ENCODE measurements at regions not wholly inside any gene's neighbourhood (a gene's known extent, or its start where the extent isn't known, plus 50 kb on each side); places are given as distances from the start of the nearest gene placed in this dataset.

GRCh38 chr2:144151851-144152250 is 368.1 kb downstream of the ZEB2 start:
- DNase-seq = no peak

DNA sequence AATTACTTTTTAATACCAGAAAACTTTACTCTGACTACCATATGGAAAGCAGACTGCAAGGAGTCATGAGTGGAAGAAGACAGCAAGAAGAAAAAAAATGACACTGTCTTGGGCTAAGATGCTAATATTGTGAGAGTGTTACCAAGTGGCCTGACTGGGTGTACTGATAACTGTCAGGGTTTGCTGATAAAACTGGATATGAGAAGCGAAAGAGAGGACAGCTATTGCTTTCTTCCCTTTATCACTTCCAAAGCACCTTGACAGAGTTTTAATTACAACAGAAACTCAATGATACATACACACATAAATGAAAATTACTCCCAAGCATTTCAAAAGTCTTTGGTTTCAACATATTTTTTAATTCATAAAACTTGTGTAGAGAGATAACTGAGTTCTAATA is 368.5 kb downstream of the ZEB2 start:
- DNase-seq = no peak

- no peak for DNase-seq
Observed at GRCh38 chr2:144147356-144147755, 372.6 kb downstream of the ZEB2 start.

DNA sequence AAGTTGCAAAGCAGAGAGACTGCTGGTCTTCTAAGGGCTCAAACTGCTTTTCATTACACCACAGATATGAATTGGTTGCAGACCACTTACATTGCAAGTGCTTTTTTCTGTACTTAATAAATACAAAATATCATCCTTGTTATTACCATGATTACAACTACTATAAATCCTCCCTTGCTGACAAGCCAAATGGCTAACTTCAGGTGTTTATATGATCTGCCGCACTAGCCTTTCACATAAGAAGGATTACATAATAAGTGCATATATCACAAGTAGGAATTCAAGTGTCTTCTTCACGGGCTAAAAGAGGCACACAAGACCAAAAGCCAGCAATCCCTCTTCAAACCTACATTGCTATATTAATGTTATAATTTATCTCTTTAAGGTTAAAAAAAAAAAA is 373.0 kb downstream of the ZEB2 start:
- no peak for DNase-seq

DNA sequence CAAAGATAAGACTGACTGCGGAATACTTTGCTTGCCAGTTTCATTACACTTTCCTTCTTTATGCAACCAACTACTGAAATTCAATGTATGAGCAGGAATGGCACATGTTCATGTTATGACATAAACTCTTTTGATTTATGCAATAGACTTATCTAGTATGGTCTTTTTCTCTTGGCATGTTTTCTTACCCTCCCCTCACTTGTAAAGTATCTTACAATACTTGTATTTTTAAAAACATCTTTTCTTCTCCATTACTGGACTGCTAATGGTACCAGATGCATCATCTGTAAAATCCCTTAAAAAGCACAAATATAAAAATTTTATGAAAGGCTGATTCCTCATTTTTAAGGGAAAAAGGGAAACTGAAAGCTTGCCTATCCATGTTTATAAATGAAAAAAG is 373.8 kb downstream of the ZEB2 start:
- DNase-seq = no peak

DNA sequence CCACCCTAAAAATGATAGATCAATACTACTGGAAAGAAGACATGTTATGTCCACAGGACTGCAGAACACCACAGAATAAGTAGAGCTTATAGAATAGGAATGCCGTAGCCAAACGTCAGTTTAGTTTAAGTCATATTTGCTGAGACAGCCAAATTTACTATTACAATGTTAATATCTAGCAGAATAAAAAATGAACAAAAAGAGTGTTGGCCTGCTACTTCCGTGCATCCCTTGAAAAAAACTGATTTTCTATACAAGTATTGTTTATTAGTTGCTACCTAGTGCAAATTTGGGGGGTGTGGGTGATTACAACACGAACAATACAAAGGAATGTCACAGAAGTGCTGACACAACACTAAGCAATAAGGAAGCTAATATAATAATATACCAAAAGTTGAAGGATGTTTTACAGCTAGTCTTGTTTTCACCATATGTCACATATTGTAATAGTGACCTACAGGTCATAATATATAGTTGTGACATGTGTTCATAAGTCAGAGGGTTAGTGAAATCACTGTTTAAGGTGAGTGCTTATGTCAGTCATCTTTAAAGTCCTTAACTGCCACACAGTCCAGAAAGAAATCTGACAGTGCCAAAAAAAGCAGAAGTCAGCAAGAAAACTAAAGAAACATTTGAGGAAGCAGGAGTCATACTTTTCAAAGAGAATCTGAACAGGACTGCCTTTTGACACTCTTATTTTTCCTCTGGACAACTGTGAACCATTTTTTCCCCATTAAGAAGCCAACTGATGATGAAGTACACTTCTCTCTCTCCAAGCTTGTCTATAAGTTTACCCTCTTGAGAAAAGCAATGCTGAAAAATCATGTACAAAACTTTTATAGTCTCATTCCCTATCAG is 376.4 kb downstream of the ZEB2 start:
- DNase-seq = no peak

GRCh38 chr2:144140891-144141290 is 379.0 kb downstream of the ZEB2 start:
- no peak for DNase-seq

DNA sequence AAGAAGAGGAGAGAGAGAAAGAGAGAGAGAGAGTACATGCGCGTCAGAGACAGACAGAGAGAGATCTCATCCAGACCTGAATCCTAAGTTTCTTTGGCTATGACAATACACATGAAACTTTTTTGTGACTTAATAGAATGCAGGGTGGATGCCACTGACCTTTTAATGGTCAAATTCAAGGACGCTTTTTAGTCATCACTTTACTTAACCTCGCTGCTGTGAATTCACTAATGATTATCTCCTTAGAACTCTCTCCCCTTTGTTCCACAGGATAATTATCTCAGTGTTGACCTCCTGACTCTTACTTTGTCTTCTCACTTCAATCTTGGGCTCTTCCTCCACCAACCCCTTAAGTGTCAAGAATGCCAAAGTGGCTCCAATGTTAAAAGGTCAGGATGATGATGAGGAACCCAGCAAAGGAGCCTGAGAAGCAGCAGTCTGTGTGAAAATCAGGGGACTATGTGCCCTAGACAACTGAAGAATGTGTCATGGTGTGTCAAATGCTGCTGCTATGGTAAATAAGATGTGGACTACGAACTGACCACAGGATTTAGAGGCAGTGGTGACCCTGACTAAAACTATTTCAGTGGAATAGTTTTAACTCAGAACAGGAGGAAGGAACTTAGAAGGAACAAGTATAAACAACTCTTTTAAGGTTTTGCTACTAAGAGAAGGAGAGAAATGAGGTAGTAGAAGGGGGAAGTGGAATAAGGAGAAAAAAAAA is 382.1 kb downstream of the ZEB2 start:
- no peak for DNase-seq

- no peak for DNase-seq
Observed at GRCh38 chr2:144137272-144137671, 382.6 kb downstream of the ZEB2 start.

- DNase-seq = no peak
Observed at GRCh38 chr2:144136297-144137010, 383.5 kb downstream of the ZEB2 start.

DNA sequence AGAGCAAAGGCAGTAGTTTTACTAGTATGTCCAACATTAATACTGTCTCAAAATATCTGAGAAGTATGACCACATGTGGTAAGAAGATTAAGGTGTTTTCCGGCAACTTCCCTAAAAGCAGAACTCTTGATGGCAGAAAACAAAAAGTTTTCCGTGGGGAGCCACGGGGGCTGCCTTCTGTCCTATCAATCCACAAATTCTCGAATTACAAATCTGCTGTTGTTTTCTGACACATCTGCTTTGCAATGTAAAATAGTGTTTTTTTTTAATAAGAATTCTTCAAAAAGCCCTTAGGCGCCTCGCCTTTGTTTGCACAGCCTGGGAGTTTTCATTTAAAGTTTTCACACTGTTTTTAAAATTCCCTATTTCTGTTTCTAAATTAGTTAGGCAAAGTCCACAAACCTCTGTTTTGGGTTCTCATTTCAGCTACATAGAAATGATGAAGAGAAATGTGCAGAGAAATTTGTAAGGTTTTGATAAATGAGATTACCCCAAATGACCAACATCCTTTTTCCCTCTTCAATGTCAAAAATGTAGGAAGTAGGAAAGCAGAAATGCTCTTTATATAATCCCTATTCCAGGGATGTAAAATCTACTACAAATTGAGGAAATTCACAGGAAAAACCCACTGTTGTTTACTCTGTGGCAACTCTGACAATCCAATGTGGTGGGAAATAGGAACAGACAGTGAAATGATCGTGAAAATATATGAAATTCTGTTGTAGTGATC is 385.8 kb downstream of the ZEB2 start:
- DNase-seq = no peak

DNA sequence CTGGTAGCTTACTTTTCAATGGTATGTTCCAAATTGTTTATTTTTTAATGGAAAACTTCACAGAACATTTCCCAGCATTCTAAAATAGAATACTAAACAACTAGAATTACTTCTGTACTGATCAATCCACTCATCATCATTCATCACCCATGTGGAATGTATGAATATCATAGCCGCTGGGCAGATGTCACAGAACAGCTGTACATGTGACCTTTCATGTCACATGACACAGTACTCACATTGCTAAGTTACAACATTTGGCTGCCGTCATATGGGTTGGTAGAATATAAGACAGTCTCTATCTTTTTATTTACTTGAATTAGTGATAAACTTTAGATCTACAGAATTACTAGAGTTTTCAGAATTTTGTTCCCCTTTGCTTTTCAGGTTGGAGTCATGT is 387.6 kb downstream of the ZEB2 start:
- DNase-seq = no peak

DNA sequence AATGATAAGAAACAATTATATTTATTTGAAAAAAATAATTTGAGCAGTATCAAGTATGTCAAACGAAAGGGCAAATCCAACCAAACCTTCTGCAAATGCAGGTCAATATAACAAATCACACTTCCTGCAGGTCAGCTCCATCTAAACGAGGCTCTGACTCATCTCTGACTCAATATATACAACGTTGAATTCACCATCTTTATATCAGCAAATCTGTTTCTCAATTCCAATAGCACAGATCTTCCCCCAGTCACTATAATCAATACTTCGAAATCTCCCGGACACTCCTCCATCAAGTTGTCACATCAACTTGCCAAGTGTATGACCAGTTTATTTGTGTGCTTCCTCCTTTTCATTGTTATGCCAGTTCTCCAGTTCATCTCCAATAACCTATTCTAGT is 388.9 kb downstream of the ZEB2 start:
- no peak for DNase-seq

DNA sequence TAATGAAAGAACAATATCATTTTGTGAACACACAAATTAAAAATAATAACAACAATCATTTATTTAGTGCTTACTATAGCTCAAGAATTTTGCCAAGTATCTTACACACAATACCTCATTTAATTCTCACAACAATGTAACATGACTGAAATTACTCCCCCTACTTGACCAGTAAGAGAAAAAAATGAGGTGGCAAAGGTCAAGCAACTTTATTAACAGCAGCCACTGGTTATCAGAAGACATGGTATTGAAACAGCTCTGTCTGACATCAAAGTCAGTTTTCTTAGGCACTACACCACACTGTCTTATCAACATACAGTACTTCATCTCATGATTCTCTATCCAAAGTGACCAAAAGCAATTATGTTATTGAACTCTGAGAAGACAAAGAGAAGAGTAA is 389.4 kb downstream of the ZEB2 start:
- no peak for DNase-seq

- no peak for DNase-seq
Observed at GRCh38 chr2:144128130-144128746, 391.7 kb downstream of the ZEB2 start.

DNA sequence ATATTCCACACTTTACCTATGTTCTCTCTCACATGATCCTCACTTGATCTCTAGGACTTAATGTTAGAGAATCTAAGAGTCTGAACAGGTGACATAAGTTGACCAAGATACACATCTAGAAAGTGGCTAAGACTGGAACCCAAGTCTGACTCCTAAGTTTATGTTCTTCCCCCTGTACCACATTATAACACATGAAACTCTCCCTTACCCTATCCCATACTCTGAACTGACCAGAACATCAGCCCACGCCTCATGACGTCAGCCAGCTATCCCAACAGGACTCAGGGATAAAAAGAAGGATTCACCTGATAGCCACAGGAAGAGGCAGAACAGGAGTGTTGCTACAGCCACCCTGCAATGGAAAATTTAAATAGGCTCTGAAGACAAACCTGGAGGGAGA is 392.2 kb downstream of the ZEB2 start:
- no peak for DNase-seq

DNA sequence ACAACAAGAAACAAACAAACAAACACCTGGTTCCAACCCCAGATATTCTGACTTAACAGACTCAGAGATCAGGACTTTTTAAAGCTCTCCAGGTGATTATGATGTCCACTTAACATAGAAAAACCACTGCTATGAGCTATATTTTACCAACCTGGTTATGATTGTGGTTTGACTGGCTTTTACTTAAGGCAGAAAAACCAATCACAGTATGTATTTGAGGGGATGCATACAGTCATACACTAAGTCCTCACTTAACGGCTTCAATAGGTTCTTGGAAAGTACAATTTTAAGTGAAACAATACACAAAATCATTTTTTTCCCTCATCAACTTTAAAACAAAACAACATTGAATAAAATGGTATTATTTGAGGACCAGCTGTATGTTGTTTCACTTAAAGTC is 393.6 kb downstream of the ZEB2 start:
- no peak for DNase-seq

GRCh38 chr2:144125751-144126150 is 394.2 kb downstream of the ZEB2 start:
- DNase-seq = no peak

- DNase-seq = no peak
Observed at GRCh38 chr2:144124882-144125281, 395.0 kb downstream of the ZEB2 start.

- no peak for DNase-seq
Observed at GRCh38 chr2:144120487-144120886, 399.4 kb downstream of the ZEB2 start.

DNA sequence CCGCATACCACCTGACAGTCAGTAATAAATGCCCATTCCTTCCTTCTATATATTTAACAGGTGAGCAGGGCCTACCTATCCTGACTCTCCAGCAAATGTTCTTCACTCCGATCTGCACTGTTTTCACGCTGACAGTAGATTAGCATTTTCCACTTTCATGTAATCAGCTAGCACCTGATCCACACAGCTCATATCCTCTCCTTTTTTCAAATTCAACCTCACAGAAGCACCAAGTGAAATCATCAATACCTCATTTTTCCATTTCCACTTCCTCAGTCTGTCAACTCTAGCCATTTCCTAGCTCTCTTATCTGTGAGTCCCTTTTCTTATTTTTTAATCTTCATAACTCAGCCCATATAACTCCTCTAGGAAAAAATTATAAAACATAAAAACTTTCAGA is 402.8 kb downstream of the ZEB2 start:
- DNase-seq = no peak

- DNase-seq = peak; percentile 49
Observed at GRCh38 chr2:144115739-144116291, 404.1 kb downstream of the ZEB2 start.

All from NCI-H226 (cell line).